GM23338 (cell line): ENCODE measurements at regions not wholly inside any gene's neighbourhood (a gene's known extent, or its start where the extent isn't known, plus 50 kb on each side); places are given as distances from the start of the nearest gene placed in this dataset.

Experiments used
- CREB1 ChIP-seq: fragments of 250-450 bp; sonication (Bioruptor Pico); IDR thresholded peaks from 2 replicates; pipeline ENCODE4 v1.5.0; 2020; ENCODE audit warnings: low read depth, mild to moderate bottlenecking, moderate library complexity
- CTCF ChIP-seq, 2 experiments: fragments of 200-600 bp in 1 of 2; sonication (generic) in 1 of 2; conservative IDR thresholded peaks; 2 replicates each; pipeline versions ENCODE4 v1.5.1 to v1.6.1; 2016 to 2017; ENCODE audit warnings: antibody characterized with exemption in 2 of 2, low read depth in 2 of 2, mild to moderate bottlenecking in 2 of 2, moderate library complexity in 1 of 2
- ETS1 ChIP-seq: IDR thresholded peaks from 2 replicates; pipeline ENCODE4 v1.6.1; 2016; ENCODE audit warnings: antibody characterized with exemption
- EZH2 ChIP-seq: fragments of 200-600 bp; sonication (generic); IDR thresholded peaks from one replicate; pipeline ENCODE4 v1.8.0; 2017; ENCODE audit warnings: antibody characterized with exemption, mild to moderate bottlenecking, low read depth; ENCODE audit not compliant: unreplicated experiment
- EZH2phosphoT487 ChIP-seq: fragments of 200-600 bp; sonication (generic); IDR thresholded peaks from one replicate; pipeline ENCODE4 v1.8.1; 2018; ENCODE audit warnings: antibody characterized with exemption; ENCODE audit not compliant: unreplicated experiment
- JUNB ChIP-seq: IDR thresholded peaks from one replicate; pipeline ENCODE4 v1.6.1; 2016; ENCODE audit warnings: antibody characterized with exemption; ENCODE audit not compliant: unreplicated experiment
- NANOG ChIP-seq: IDR thresholded peaks from 2 replicates; pipeline ENCODE4 v1.6.1; 2016; ENCODE audit warnings: antibody characterized with exemption, borderline replicate concordance
- POLR2AphosphoS5 ChIP-seq: IDR thresholded peaks from 2 replicates; pipeline ENCODE4 v1.6.1; 2016; ENCODE audit warnings: antibody characterized with exemption, low read depth
- REST ChIP-seq: IDR thresholded peaks from one replicate; pipeline ENCODE4 v1.6.1; 2018; ENCODE audit warnings: antibody characterized with exemption; ENCODE audit not compliant: unreplicated experiment
- STAT1 ChIP-seq: IDR thresholded peaks from one replicate; pipeline ENCODE4 v1.6.1; 2016; ENCODE audit warnings: antibody characterized with exemption; ENCODE audit not compliant: unreplicated experiment
- ZNF114 ChIP-seq: fragments of 250-450 bp; sonication (Bioruptor Pico); IDR thresholded peaks from 2 replicates; pipeline ENCODE4 v1.5.0; 2020; ENCODE audit warnings: mild to moderate bottlenecking, moderate library complexity
- ZNF331 ChIP-seq: fragments of 250-450 bp; sonication (Bioruptor Pico); IDR thresholded peaks from 2 replicates; pipeline ENCODE4 v1.5.0; 2020; ENCODE audit warnings: low read depth, mild to moderate bottlenecking, moderate library complexity
- ZNF462 ChIP-seq: fragments of 250-450 bp; sonication (Bioruptor Pico); IDR thresholded peaks from 2 replicates; pipeline ENCODE4 v1.5.0; 2020; ENCODE audit warnings: mild to moderate bottlenecking, moderate library complexity

GRCh38 chr1:64378826-64379225, 91.1 kb upstream of the CACHD1 start:
- TF ChIP-seq CTCF (conservative IDR thresholded peaks at IDR 0.05; ENCODE audit: low read depth in 2 of 2) (peak; percentile 71 to 79), EZH2 (no peak), POLR2AphosphoS5 (no peak), JUNB (no peak), CREB1 (no peak), EZH2phosphoT487 (no peak), NANOG (no peak), ZNF462 (CRISPR knock-in tag) (no peak), STAT1 (no peak), REST (no peak), ETS1 (no peak), ZNF114 (CRISPR knock-in tag) (no peak), ZNF331 (no peak)
